Neural progenitor cell (in vitro differentiated cells): ENCODE measurements at regions not wholly inside any gene's neighbourhood (a gene's known extent, or its start where the extent isn't known, plus 50 kb on each side); places are given as distances from the start of the nearest gene placed in this dataset.

Experiments used
- DNase-seq: peaks from one replicate; pipeline ENCODE4 v3.0.0-alpha.2; 2016; ENCODE audit warnings: low spot score
- H2AFZ ChIP-seq: fragments of 200-600 bp; sonication (generic); replicated peaks from 2 replicates; pipeline ENCODE4 v1.6.1; 2016; ENCODE audit warnings: antibody characterized with exemption
- H3F3A ChIP-seq: fragments of 200-600 bp; sonication (generic); 2 replicates; pipeline ENCODE4 v1.6.1; 2016; ENCODE audit warnings: antibody characterized with exemption, low read depth
- H3K27ac ChIP-seq: fragments of 200-600 bp; sonication (generic); 2 replicates; pipeline ENCODE4 v1.5.1; 2016; ENCODE audit warnings: mild to moderate bottlenecking
- H3K27me3 ChIP-seq: fragments of 200-600 bp; sonication (generic); 2 replicates; pipeline ENCODE4 v1.6.1; 2016; ENCODE audit warnings: mild to moderate bottlenecking, moderate library complexity
- H3K36me3 ChIP-seq: fragments of 200-600 bp; sonication (generic); 2 replicates; pipeline ENCODE4 v1.5.1; 2016
- H3K4me1 ChIP-seq: fragments of 200-600 bp; sonication (generic); 2 replicates; pipeline ENCODE4 v1.6.1; 2016; ENCODE audit warnings: mixed run types
- H3K4me2 ChIP-seq: fragments of 200-600 bp; sonication (generic); 2 replicates; pipeline ENCODE4 v1.6.1; 2016
- H3K4me3 ChIP-seq: fragments of 200-600 bp; sonication (generic); 2 replicates; pipeline ENCODE4 v1.5.1; 2016
- H3K79me2 ChIP-seq: fragments of 200-600 bp; sonication (generic); 2 replicates; pipeline ENCODE4 v1.6.1; 2016; ENCODE audit warnings: low read depth
- H3K9ac ChIP-seq: fragments of 200-600 bp; sonication (generic); 2 replicates; pipeline ENCODE4 v1.6.1; 2016
- H3K9me3 ChIP-seq: fragments of 200-600 bp; sonication (generic); 2 replicates; pipeline ENCODE4 v1.5.1; 2016; ENCODE audit warnings: low read depth
- H4K20me1 ChIP-seq: fragments of 200-600 bp; sonication (generic); 2 replicates; pipeline ENCODE4 v1.6.1; 2016; ENCODE audit warnings: low read depth
- H3K27ac Mint-ChIP-seq: 3 replicates; pipeline ENCODE4 v1.8.0; 2021; ENCODE audit warnings: mixed read lengths
- H3K27me3 Mint-ChIP-seq: 2 replicates; pipeline ENCODE4 v1.8.0; 2022; ENCODE audit warnings: low read depth, mild to moderate bottlenecking, inconsistent platforms, moderate library complexity, mixed read lengths; ENCODE audit not compliant: insufficient read depth
- H3K36me3 Mint-ChIP-seq: 3 replicates; pipeline ENCODE4 v1.8.0; 2021; ENCODE audit warnings: mixed read lengths
- H3K4me1 Mint-ChIP-seq: 3 replicates; pipeline ENCODE4 v1.8.0; 2021; ENCODE audit warnings: mixed read lengths
- H3K4me3 Mint-ChIP-seq: 3 replicates; pipeline ENCODE4 v1.8.0; 2021; ENCODE audit warnings: mild to moderate bottlenecking, moderate library complexity, mixed read lengths
- H3K9me3 Mint-ChIP-seq: 3 replicates; pipeline ENCODE4 v1.8.0; 2020; ENCODE audit warnings: mixed read lengths
- EZH2 ChIP-seq: fragments of 200-600 bp; sonication (generic); IDR thresholded peaks from 2 replicates; pipeline ENCODE4 v1.6.1; 2017; ENCODE audit warnings: antibody characterized with exemption, mild to moderate bottlenecking, moderate library complexity
- EZH2phosphoT487 ChIP-seq: fragments of 200-600 bp; sonication (generic); IDR thresholded peaks from 2 replicates; pipeline ENCODE4 v1.6.1; 2017; ENCODE audit warnings: antibody characterized with exemption
- TF ChIP-seq, protein P1 (sequence below): fragments of 200-600 bp; sonication (generic); IDR thresholded peaks from 2 replicates; pipeline ENCODE4 v1.5.1; 2017; ENCODE audit warnings: antibody characterized with exemption, mild to moderate bottlenecking

DNA sequence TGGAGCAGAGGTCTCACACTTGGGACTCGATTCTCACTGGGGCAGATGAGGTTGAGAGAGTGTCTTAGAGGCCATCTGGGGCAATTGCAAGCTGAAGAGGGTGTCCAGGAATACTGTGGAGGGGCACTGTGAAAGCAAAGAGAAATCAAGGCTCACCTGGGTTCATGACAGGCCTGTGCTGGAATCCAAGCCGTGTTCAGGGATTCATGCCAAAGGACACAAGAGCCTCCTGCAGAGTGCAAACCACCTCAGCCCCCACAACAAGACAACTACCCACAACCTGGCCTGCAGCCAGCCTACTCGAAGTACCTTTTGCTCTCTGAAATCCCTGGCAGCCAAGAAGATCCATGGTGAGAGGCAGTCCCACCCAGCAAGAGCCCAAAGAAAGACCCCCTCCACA, 2334.2 kb downstream of the TP53TG3F start:
- Histone ChIP-seq H3F3A (no peaks in the 10 kb centered on the region), H2AFZ (no peak overlapping the region), H3K27ac (no peak overlapping the region), H3K9me3 (peaks cover 23% of the 10 kb centered on the region), H3K4me2 (no peak overlapping the region), H3K79me2 (no peaks in the 10 kb centered on the region), H3K4me3 (no peak overlapping the region), H4K20me1 (no peaks in the 10 kb centered on the region), H3K27me3 (no peaks in the 10 kb centered on the region), H3K36me3 (no peaks in the 10 kb centered on the region), H3K9ac (no peak overlapping the region), H3K4me1 (no peaks in the 10 kb centered on the region)
- TF ChIP-seq, protein P1, sequence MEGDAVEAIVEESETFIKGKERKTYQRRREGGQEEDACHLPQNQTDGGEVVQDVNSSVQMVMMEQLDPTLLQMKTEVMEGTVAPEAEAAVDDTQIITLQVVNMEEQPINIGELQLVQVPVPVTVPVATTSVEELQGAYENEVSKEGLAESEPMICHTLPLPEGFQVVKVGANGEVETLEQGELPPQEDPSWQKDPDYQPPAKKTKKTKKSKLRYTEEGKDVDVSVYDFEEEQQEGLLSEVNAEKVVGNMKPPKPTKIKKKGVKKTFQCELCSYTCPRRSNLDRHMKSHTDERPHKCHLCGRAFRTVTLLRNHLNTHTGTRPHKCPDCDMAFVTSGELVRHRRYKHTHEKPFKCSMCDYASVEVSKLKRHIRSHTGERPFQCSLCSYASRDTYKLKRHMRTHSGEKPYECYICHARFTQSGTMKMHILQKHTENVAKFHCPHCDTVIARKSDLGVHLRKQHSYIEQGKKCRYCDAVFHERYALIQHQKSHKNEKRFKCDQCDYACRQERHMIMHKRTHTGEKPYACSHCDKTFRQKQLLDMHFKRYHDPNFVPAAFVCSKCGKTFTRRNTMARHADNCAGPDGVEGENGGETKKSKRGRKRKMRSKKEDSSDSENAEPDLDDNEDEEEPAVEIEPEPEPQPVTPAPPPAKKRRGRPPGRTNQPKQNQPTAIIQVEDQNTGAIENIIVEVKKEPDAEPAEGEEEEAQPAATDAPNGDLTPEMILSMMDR: no peak
- TF ChIP-seq EZH2 (no peak), EZH2phosphoT487 (no peak)
- H3K4me3 Mint-ChIP-seq: no peak overlapping the region
- DNase-seq: no peak
- no peak overlapping the region for H3K27ac Mint-ChIP-seq
- H3K9me3 Mint-ChIP-seq: peaks cover 66% of the 10 kb centered on the region
- no peaks in the 10 kb centered on the region for H3K4me1 Mint-ChIP-seq
- peaks cover 3% of the 10 kb centered on the region for H3K27me3 Mint-ChIP-seq
- H3K36me3 Mint-ChIP-seq: no peaks in the 10 kb centered on the region

DNA sequence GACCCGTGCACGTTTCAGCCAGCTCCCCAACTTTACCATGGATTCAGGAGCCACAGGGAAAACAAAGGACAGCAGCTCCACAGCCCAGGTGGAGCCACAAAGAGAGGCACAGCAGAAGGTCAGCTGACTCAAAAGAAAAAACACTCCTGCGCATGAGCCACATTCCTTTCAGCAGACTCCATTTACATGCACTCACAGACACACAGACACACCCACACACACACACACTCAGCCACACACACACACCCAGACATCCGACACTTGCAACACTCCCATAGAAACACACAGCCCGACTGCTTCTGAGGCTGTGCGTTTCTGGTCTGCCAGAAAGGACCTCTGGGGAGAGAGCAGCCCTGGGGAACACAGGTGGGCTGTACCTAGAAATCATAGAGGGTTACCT, 2335.5 kb downstream of the TP53TG3F start:
- Histone ChIP-seq H3K4me2 (no peak overlapping the region), H3K4me1 (no peaks in the 10 kb centered on the region), H4K20me1 (no peaks in the 10 kb centered on the region), H3K4me3 (no peak overlapping the region), H3K9ac (no peak overlapping the region), H3K9me3 (peaks cover 28% of the 10 kb centered on the region), H3K27ac (no peak overlapping the region), H3K79me2 (no peaks in the 10 kb centered on the region), H2AFZ (no peak overlapping the region), H3K27me3 (no peaks in the 10 kb centered on the region), H3K36me3 (no peaks in the 10 kb centered on the region), H3F3A (no peaks in the 10 kb centered on the region)
- Mint-ChIP-seq H3K4me1 (no peaks in the 10 kb centered on the region), H3K4me3 (no peak overlapping the region), H3K27me3 (peaks cover 2% of the 10 kb centered on the region), H3K9me3 (peaks cover 58% of the 10 kb centered on the region), H3K36me3 (no peaks in the 10 kb centered on the region), H3K27ac (no peak overlapping the region)
- DNase-seq: no peak
- TF ChIP-seq EZH2: no peak
- TF ChIP-seq, protein P1: no peak
- no peak for TF ChIP-seq EZH2phosphoT487

DNA sequence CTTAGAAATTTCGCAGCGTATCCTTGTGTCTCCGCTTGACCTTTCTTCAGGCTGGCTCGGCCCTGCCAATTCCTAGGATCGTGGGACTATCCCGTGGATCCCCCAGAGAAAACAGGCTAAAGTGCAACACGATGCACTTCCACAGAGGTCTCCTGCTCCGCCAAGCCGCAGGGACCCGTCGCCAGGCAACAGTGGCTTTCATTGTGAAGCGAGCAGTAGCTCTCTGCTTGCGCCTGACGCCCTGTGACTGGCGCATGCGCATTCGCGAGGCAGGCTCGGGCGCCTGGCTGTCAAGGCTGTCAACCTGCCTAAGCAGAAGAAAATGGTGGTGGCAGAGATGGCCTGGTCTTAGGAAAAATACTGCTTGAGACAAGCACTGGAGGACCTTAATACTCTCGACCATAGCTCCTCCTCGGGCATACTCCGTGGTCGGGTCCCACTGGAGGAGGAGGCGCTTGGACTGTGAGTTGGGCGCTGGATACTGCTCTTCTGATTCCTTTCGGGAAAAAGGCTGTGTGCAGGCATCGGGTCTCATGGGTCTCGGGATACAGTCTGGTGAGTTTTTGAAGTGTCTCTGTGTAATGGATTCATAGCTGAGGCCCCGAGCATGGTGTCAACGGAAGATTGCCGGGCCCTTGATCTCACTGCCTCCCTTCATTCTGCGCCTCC, 2336.1 kb downstream of the TP53TG3F start:
- DNase-seq: no peak
- Histone ChIP-seq H3K27me3 (no peaks in the 10 kb centered on the region), H3K9me3 (peaks cover 26% of the 10 kb centered on the region), H3F3A (no peaks in the 10 kb centered on the region), H3K9ac (no peak overlapping the region), H2AFZ (no peak overlapping the region), H4K20me1 (no peaks in the 10 kb centered on the region), H3K36me3 (no peaks in the 10 kb centered on the region), H3K4me2 (no peak overlapping the region), H3K4me1 (no peaks in the 10 kb centered on the region), H3K4me3 (no peak overlapping the region), H3K27ac (no peak overlapping the region), H3K79me2 (no peaks in the 10 kb centered on the region)
- H3K36me3 Mint-ChIP-seq: no peaks in the 10 kb centered on the region
- peaks cover 2% of the 10 kb centered on the region for H3K27me3 Mint-ChIP-seq
- no peaks in the 10 kb centered on the region for H3K4me1 Mint-ChIP-seq
- TF ChIP-seq, protein P1: no peak
- TF ChIP-seq EZH2phosphoT487 (no peak), EZH2 (no peak)
- no peak overlapping the region for H3K27ac Mint-ChIP-seq
- peaks cover 58% of the 10 kb centered on the region for H3K9me3 Mint-ChIP-seq
- H3K4me3 Mint-ChIP-seq: no peak overlapping the region
